Heart left ventricle (tissue), 16 donors: ENCODE measurements at regions not wholly inside any gene's neighbourhood (a gene's known extent, or its start where the extent isn't known, plus 50 kb on each side); places are given as distances from the start of the nearest gene placed in this dataset.

Experiments used
- ATAC-seq, 4 donors: fragments of 200-7000 bp; cut with Tn5 transposase; one replicate each; pipeline ENCODE4 v1.9.1; 2020 to 2022; ENCODE audit warnings: moderate library complexity in 4 of 4, mild to moderate bottlenecking in 3 of 4, moderate number of reproducible peaks in 1 of 4
- DNase-seq, 5 donors: peaks; one replicate each; pipeline ENCODE4 v3.0.0-alpha.2; 2020
- H3K27ac ChIP-seq, 12 donors: fragments of 200-600 bp; sonication (generic) in 4 of 12; one replicate each; pipeline versions ENCODE4 v1.5.0 to v1.8.0; 2016 to 2022; ENCODE audit warnings: mild to moderate bottlenecking in 2 of 12
- H3K27me3 ChIP-seq, 9 donors: fragments of 200-600 bp; sonication (generic) in 2 of 9; one replicate each; pipeline versions ENCODE4 v1.5.1 to v1.8.0; 2016 to 2022; ENCODE audit warnings: mild to moderate bottlenecking in 3 of 9
- H3K36me3 ChIP-seq, 9 donors: fragments of 200-600 bp; sonication (generic) in 2 of 9; one replicate each; pipeline versions ENCODE4 v1.5.0 to v1.8.0; 2018 to 2022; ENCODE audit warnings: mild to moderate bottlenecking in 2 of 9
- H3K4me1 ChIP-seq, 12 donors: fragments of 200-600 bp; sonication (generic) in 4 of 12; one replicate each; pipeline versions ENCODE4 v1.5.0 to v1.8.0; 2016 to 2022; ENCODE audit warnings: mild to moderate bottlenecking in 3 of 12
- H3K4me3 ChIP-seq, 12 donors: fragments of 200-600 bp; sonication (generic) in 4 of 12; one replicate each; pipeline versions ENCODE4 v1.5.0 to v1.8.0; 2017 to 2022; ENCODE audit warnings: mild to moderate bottlenecking in 9 of 12, moderate library complexity in 4 of 12
- H3K9me3 ChIP-seq, 12 donors: fragments of 200-600 bp; sonication (generic) in 4 of 12; one replicate each; pipeline versions ENCODE4 v1.5.0 to v1.8.0; 2016 to 2022; ENCODE audit warnings: mild to moderate bottlenecking in 1 of 12
- CTCF ChIP-seq, 12 donors: fragments of 200-600 bp; sonication (generic) in 4 of 12; IDR thresholded peaks; one replicate each; pipeline versions ENCODE4 v1.5.0 to v1.8.0; 2018 to 2022; ENCODE audit warnings: antibody characterized with exemption in 12 of 12, mild to moderate bottlenecking in 5 of 12
- POLR2A ChIP-seq, 2 donors: fragments of 450-650 bp; IDR thresholded peaks; one replicate each; pipeline ENCODE4 v1.6.1; 2017; ENCODE audit warnings: antibody characterized with exemption in 2 of 2, mild to moderate bottlenecking in 2 of 2, moderate library complexity in 2 of 2
- WGBS, 4 donors: extraction: QIAGEN DNeasy Blood & Tissue Kit in 2 of 4; methylation state at CpG; one replicate each; pipeline versions ENCODE4 v1.1.5 to v1.1.7; 2013 to 2018; 5-methylcytosine and 5-hydroxymethylcytosine counted together
- intact Hi-C, 10 donors: fragments of 100-400 bp; cut with DNase I; formaldehyde crosslinking; loops; one replicate each; pipeline versions ENCODE4 v1.11.1 to v1.14.2; 2022
- donor health status: ischemic (EF 13 %, LVEDD 7.1; RV severe dilation, severe dysfunction).
- donor health status: healthy with polysubstance abuse.
- donor health status: DM: no; HTN: yes; CAD: no.
- donor health status: DM: no; HTN: no; CAD: no.
- donor health status: ischemic (EF 25% LVEDD 6.9; RV normal size, moderate dysfunction).
- donor health status: ischemic (EF 25% LVEDD 5.7; RV mildly dilated, moderate dysfunction).
- donor health status: healthy.
- donor health status: DM: yes; HTN: yes; CAD: no.
- donor health status: ischemic (EF 35%, LVEDD 5.7; RV mildly dilated, moderate dysfunction).
- donor health status: nonischemic (EF 11% LVEDD 7.7; RV severe dilation, severe dysfunction).
- donor health status: DM: yes; HTN: yes; CAD: no.
- donor health status: PGD.
- donor health status: ischemic (EF 29% LVEDD 5.4; RV normal size, mild dysfunction).
- donor health status: nonischemic (EF 23%, LVEDD 6.1; RV moderate dilation, normal function).

GRCh38 chr3:55247666-55248065 is 239.4 kb downstream of the WNT5A start:
- H3K4me1 ChIP-seq = no peaks in the 10 kb centered on the region
- H3K4me3 ChIP-seq = no peak overlapping the region
- ATAC-seq (no peak), DNase-seq (no peak)
- H3K9me3 ChIP-seq = peaks cover 0 to 10% (median 0%) of the 10 kb centered on the region in 12 donors
- TF ChIP-seq CTCF (IDR thresholded peaks at IDR 0.05) (no peak), POLR2A (IDR thresholded peaks at IDR 0.05) (no peak)
- intact Hi-C loops = no loop called here
- H3K27me3 ChIP-seq = no peaks in the 10 kb centered on the region
- WGBS, 4 donors = 49 to 57% (median 53%) methylated on average over 3 of the region's 3 CpGs
- H3K36me3 ChIP-seq = no peaks in the 10 kb centered on the region
- no peak overlapping the region for H3K27ac ChIP-seq

GRCh38 chr3:55246033-55246432 is 241.1 kb downstream of the WNT5A start:
- intact Hi-C loops = no loop called here
- no peak for ATAC-seq
- Histone ChIP-seq H3K9me3 (peaks cover 0 to 10% (median 0%) of the 10 kb centered on the region in 12 donors), H3K36me3 (no peaks in the 10 kb centered on the region), H3K27ac (no peak overlapping the region), H3K27me3 (peaks cover 0 to 4% (median 0%) of the 10 kb centered on the region in 9 donors), H3K4me1 (no peaks in the 10 kb centered on the region), H3K4me3 (peak overlapping the region in 1 of 12 donors; percentile 29)
- no peak for DNase-seq
- TF ChIP-seq CTCF (IDR thresholded peaks at IDR 0.05) (no peak), POLR2A (IDR thresholded peaks at IDR 0.05) (no peak)
- 53 to 65% (median 61%) methylated on average over 5 of the region's 5 CpGs for WGBS, 4 donors

- Histone ChIP-seq H3K27ac (no peak overlapping the region), H3K4me3 (no peak overlapping the region), H3K9me3 (peaks cover 0 to 10% (median 0%) of the 10 kb centered on the region in 12 donors), H3K4me1 (no peaks in the 10 kb centered on the region), H3K27me3 (peaks cover 0 to 4% (median 0%) of the 10 kb centered on the region in 9 donors), H3K36me3 (no peaks in the 10 kb centered on the region)
- ATAC-seq = no peak
- TF ChIP-seq CTCF (IDR thresholded peaks at IDR 0.05) (no peak), POLR2A (IDR thresholded peaks at IDR 0.05) (no peak)
- DNase-seq = no peak
- intact Hi-C loops = no loop called here
- 59 to 79% (median 68%) methylated on average over 2 of the region's 2 CpGs for WGBS, 4 donors
Measured at GRCh38 chr3:55245351-55245750, 241.8 kb downstream of the WNT5A start.

- intact Hi-C loops = no loop called here
- H3K4me1 ChIP-seq = no peaks in the 10 kb centered on the region
- no peak overlapping the region for H3K4me3 ChIP-seq
- 88 to 100% (median 95%) methylated on average over 1 of the region's 1 CpG for WGBS, 4 donors
- ATAC-seq = no peak
- H3K27me3 ChIP-seq = peaks cover 0 to 4% (median 0%) of the 10 kb centered on the region in 9 donors
- no peaks in the 10 kb centered on the region for H3K36me3 ChIP-seq
- TF ChIP-seq CTCF (IDR thresholded peaks at IDR 0.05) (no peak), POLR2A (IDR thresholded peaks at IDR 0.05) (no peak)
- no peak overlapping the region for H3K27ac ChIP-seq
- DNase-seq = no peak
- peaks cover 0 to 7% (median 0%) of the 10 kb centered on the region in 12 donors for H3K9me3 ChIP-seq
Measured at GRCh38 chr3:55244247-55244646, 242.9 kb downstream of the WNT5A start.
